Pancreas (tissue), 10 donors: ENCODE measurements at regions not wholly inside any gene's neighbourhood (a gene's known extent, or its start where the extent isn't known, plus 50 kb on each side); places are given as distances from the start of the nearest gene placed in this dataset.

Experiments
- ATAC-seq, 4 donors: fragments of 200-7000 bp; cut with Tn5 transposase; one replicate each; pipeline versions ENCODE4 v1.8.0 to v1.9.1; 2020; ENCODE audit warnings: mild to moderate bottlenecking in 4 of 4, moderate library complexity in 4 of 4
- DNase-seq, 6 donors: peaks; one replicate each; pipeline ENCODE4 v3.0.0-alpha.2; 2020
- FAIRE-seq: peaks from 2 replicates; lab custom pipeline; 2012; peaks lifted over from hg19 to GRCh38; lab: Jason Lieb, UNC
- H3K27ac ChIP-seq, 4 donors: fragments of 200-600 bp; sonication (generic); 1 replicate in 3 of 4; 2 replicates in 1 of 4; pipeline versions ENCODE4 v1.5.0 to v1.8.0; 2020
- H3K27me3 ChIP-seq, 4 donors: fragments of 200-600 bp; one replicate each; pipeline ENCODE4 v1.8.0; 2021
- H3K36me3 ChIP-seq, 3 donors: fragments of 200-600 bp; sonication (generic) in 1 of 3; one replicate each; pipeline versions ENCODE4 v1.5.0 to v1.8.0; 2020 to 2021
- H3K4me1 ChIP-seq, 3 donors: fragments of 200-600 bp; one replicate each; pipeline ENCODE4 v1.8.0; 2021
- H3K4me3 ChIP-seq, 4 donors: fragments of 200-600 bp; sonication (generic) in 2 of 4; one replicate each; pipeline versions ENCODE4 v1.5.0 to v1.8.0; 2020 to 2021
- H3K9me3 ChIP-seq, 4 donors: fragments of 200-600 bp; one replicate each; pipeline ENCODE4 v1.8.0; 2021
- CTCF ChIP-seq, 4 donors: fragments of 200-600 bp; sonication (generic) in 3 of 4; IDR thresholded peaks; one replicate each; pipeline versions ENCODE4 v1.5.0 to v1.8.0; 2021; ENCODE audit warnings: antibody characterized with exemption in 4 of 4
- WGBS, 2 donors: extraction: QIAGEN DNeasy Blood & Tissue Kit; methylation state at CpG; one replicate each; pipeline ENCODE4 v1.1.7; 2013; 5-methylcytosine and 5-hydroxymethylcytosine counted together
- intact Hi-C, 3 donors: fragments of 100-400 bp; cut with DNase I; formaldehyde crosslinking; loops; one replicate each; pipeline versions ENCODE4 v1.11.1 to v1.14.2; 2022
- donor health status: healthy with polysubstance abuse.
- donor health status: DM: no; HTN: no; CAD: no; lungs with moderate emphysema.
- donor health status: DM: no; HTN: no; CAD: no.
- donor health status: control.
- donor health status: control.
- donor health status: Bipolar disorder and iron deficiency.
- donor health status: DM: yes; HTN: yes; CAD: no.
- donor health status: DM: no; HTN: no; CAD: no.
- donor health status: DM: no; HTN: no; CAD: no.
- donor health status: DM: yes; HTN: yes; CAD: no.

- no peaks in the 10 kb centered on the region for H3K36me3 ChIP-seq
- DNase-seq: no peak
- H3K4me3 ChIP-seq: no peak overlapping the region
- no peak overlapping the region for H3K27ac ChIP-seq
- FAIRE-seq: no peak
- no peaks in the 10 kb centered on the region for H3K9me3 ChIP-seq
- H3K4me1 ChIP-seq: no peaks in the 10 kb centered on the region
- intact Hi-C loops: no loop called here
- ATAC-seq: no peak
- TF ChIP-seq CTCF (IDR thresholded peaks at IDR 0.05): no peak
- H3K27me3 ChIP-seq: no peaks in the 10 kb centered on the region
These were observed 266.6 kb upstream of the PITRM1 start for GRCh38 chr10:3439183-3439582.

- no peak for DNase-seq
- Histone ChIP-seq H3K4me1 (no peaks in the 10 kb centered on the region), H3K4me3 (no peak overlapping the region), H3K36me3 (no peaks in the 10 kb centered on the region), H3K9me3 (no peaks in the 10 kb centered on the region), H3K27me3 (no peaks in the 10 kb centered on the region), H3K27ac (no peak overlapping the region)
- ATAC-seq: no peak
- whole genome bisulfite sequencing, 2 donors: 55 to 78% methylated on average over 4 of the region's 4 CpGs
- intact Hi-C loops: no loop called here
- TF ChIP-seq CTCF (IDR thresholded peaks at IDR 0.05): no peak
- no peak for FAIRE-seq
These were observed 266.0 kb upstream of the PITRM1 start for GRCh38 chr10:3438606-3439005.

GRCh38 chr10:3435671-3436070 is 263.1 kb upstream of the PITRM1 start:
- no peak for TF ChIP-seq CTCF (IDR thresholded peaks at IDR 0.05)
- WGBS, 2 donors: 44 to 58% methylated on average over 4 of the region's 4 CpGs
- H3K9me3 ChIP-seq: no peaks in the 10 kb centered on the region
- FAIRE-seq: no peak
- no peaks in the 10 kb centered on the region for H3K36me3 ChIP-seq
- H3K4me3 ChIP-seq: no peak overlapping the region
- intact Hi-C loops: no loop called here
- no peak overlapping the region for H3K27ac ChIP-seq
- H3K4me1 ChIP-seq: no peaks in the 10 kb centered on the region
- ATAC-seq: no peak
- no peaks in the 10 kb centered on the region for H3K27me3 ChIP-seq
- no peak for DNase-seq

- no peak overlapping the region for H3K4me3 ChIP-seq
- intact Hi-C loops: no loop called here
- H3K36me3 ChIP-seq: no peaks in the 10 kb centered on the region
- no peaks in the 10 kb centered on the region for H3K4me1 ChIP-seq
- no peak overlapping the region for H3K27ac ChIP-seq
- WGBS, 2 donors: 66 to 74% methylated on average over 6 of the region's 6 CpGs
- FAIRE-seq (no peak), DNase-seq (no peak), ATAC-seq (no peak)
- H3K27me3 ChIP-seq: no peaks in the 10 kb centered on the region
- no peak for TF ChIP-seq CTCF (IDR thresholded peaks at IDR 0.05)
- no peaks in the 10 kb centered on the region for H3K9me3 ChIP-seq
These were observed 261.4 kb upstream of the PITRM1 start for GRCh38 chr10:3433988-3434387.

GRCh38 chr10:3433131-3433530 is 260.5 kb upstream of the PITRM1 start:
- Histone ChIP-seq H3K9me3 (no peaks in the 10 kb centered on the region), H3K27ac (no peak overlapping the region), H3K4me1 (no peaks in the 10 kb centered on the region), H3K27me3 (no peaks in the 10 kb centered on the region), H3K36me3 (no peaks in the 10 kb centered on the region), H3K4me3 (no peak overlapping the region)
- no peak for TF ChIP-seq CTCF (IDR thresholded peaks at IDR 0.05)
- intact Hi-C loops: no loop called here
- ATAC-seq: no peak
- no peak for FAIRE-seq
- WGBS, 2 donors: 81 to 91% methylated on average over 6 of the region's 6 CpGs
- DNase-seq: no peak
